ENCODE measurements at regions not wholly inside any gene's neighbourhood (a gene's known extent, or its start where the extent isn't known, plus 50 kb on each side); places are given as distances from the start of the nearest gene placed in this dataset.

DNA sequence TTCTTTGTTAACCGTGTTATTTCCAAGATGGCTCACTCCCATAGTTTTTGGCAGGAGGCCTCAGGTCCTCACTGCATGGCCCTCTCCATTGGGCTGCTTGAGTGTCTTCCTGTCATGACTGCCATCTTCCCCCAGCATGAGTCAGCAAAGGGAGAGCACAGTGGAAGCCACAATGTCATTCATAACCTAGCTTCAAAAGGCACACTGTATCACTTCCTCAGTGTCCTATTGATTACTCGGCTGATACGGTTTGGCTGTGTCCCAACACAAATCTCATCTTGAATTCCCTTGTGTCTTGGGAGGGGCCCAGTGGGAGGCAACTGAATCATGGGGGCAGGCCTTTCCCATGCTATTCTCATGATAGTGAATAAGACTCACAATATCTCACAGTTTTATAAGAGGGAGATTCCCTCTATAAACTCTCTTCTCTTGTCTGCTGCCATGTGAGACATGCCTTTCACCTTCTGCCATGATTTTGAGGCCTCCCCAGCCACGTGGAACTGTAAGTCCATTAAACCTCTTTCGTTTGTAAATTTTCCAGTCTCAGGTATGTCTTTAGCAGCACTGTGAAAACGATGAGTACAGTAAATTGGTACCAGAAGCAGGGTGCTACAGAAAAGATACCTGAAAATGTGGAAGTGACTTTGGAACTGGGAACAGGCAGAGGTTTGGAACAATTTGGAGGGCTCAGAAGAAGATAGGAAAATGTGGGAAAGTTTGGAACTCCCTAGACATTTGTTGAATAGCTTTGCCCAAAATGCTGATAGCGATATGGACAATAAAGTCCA, 106.5 kb downstream of the PRLHR start:
- Histone ChIP-seq H3K36me3 (ENCODE audit: control insufficient read depth in 4 of 4, insufficient read depth in 4 of 4, low read length in 4 of 4) (no peaks in the 10 kb centered on the region), H3K27me3 (ENCODE audit: control insufficient read depth in 3 of 3, insufficient read depth in 3 of 3, low read length in 2 of 3) (peaks cover 0 to 3% (median 0%) of the 10 kb centered on the region in 3 donors), H3K9me3 (ENCODE audit: control insufficient read depth in 4 of 4, insufficient read depth in 3 of 4, low read length in 3 of 4) (peaks cover 0 to 7% (median 0%) of the 10 kb centered on the region in 4 donors), H3K4me3 (no peak overlapping the region), H3K9ac (ENCODE audit: insufficient read depth in 1 of 2, low read length in 2 of 2) (no peak overlapping the region), H3K4me1 (ENCODE audit: control insufficient read depth in 5 of 5, insufficient read depth in 5 of 5, low read length in 5 of 5) (no peaks in the 10 kb centered on the region), H3K27ac (ENCODE audit: low read depth in 1 of 2, low read length in 1 of 2) (no peak overlapping the region)
- 73 to 79% methylated on average over 7 of the region's 7 CpGs for WGBS, 2 donors
- no peak for ATAC-seq (ENCODE audit: insufficient read depth, low FRiP score)
- DNase-seq = no peak
- TF ChIP-seq, protein P1, sequence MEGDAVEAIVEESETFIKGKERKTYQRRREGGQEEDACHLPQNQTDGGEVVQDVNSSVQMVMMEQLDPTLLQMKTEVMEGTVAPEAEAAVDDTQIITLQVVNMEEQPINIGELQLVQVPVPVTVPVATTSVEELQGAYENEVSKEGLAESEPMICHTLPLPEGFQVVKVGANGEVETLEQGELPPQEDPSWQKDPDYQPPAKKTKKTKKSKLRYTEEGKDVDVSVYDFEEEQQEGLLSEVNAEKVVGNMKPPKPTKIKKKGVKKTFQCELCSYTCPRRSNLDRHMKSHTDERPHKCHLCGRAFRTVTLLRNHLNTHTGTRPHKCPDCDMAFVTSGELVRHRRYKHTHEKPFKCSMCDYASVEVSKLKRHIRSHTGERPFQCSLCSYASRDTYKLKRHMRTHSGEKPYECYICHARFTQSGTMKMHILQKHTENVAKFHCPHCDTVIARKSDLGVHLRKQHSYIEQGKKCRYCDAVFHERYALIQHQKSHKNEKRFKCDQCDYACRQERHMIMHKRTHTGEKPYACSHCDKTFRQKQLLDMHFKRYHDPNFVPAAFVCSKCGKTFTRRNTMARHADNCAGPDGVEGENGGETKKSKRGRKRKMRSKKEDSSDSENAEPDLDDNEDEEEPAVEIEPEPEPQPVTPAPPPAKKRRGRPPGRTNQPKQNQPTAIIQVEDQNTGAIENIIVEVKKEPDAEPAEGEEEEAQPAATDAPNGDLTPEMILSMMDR (IDR thresholded peaks at IDR 0.05; ENCODE audit: control extremely low read depth, extremely low read depth) = no peak

DNA sequence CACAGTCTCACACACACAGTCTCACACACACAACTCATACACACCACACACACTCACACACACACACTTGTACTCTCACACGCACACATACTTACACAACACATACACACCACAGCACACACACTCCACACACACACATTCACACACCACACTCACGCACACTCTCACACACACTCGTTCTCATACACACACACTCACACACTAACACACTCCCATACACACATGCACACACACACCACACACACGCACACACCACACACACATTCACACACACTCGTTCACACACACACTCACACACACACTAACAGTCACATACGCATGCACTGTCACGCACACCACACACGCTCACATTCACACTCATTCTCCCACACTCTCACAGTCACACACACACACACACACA, 109.8 kb downstream of the PRLHR start:
- peaks cover 0 to 7% (median 0%) of the 10 kb centered on the region in 4 donors for H3K9me3 ChIP-seq (ENCODE audit: control insufficient read depth in 4 of 4, insufficient read depth in 3 of 4, low read length in 3 of 4)
- no peak overlapping the region for H3K27ac ChIP-seq (ENCODE audit: low read depth in 1 of 2, low read length in 1 of 2)
- H3K36me3 ChIP-seq (ENCODE audit: control insufficient read depth in 4 of 4, insufficient read depth in 4 of 4, low read length in 4 of 4) = no peaks in the 10 kb centered on the region
- 94 to 96% methylated on average over 8 of the region's 8 CpGs for WGBS, 2 donors
- ATAC-seq (ENCODE audit: insufficient read depth, low FRiP score) = no peak
- DNase-seq = no peak
- no peak overlapping the region for H3K9ac ChIP-seq (ENCODE audit: insufficient read depth in 1 of 2, low read length in 2 of 2)
- H3K4me1 ChIP-seq (ENCODE audit: control insufficient read depth in 5 of 5, insufficient read depth in 5 of 5, low read length in 5 of 5) = no peaks in the 10 kb centered on the region
- no peak overlapping the region for H3K4me3 ChIP-seq
- peaks cover 0 to 3% (median 0%) of the 10 kb centered on the region in 3 donors for H3K27me3 ChIP-seq (ENCODE audit: control insufficient read depth in 3 of 3, insufficient read depth in 3 of 3, low read length in 2 of 3)
- TF ChIP-seq, protein P1 (IDR thresholded peaks at IDR 0.05; ENCODE audit: control extremely low read depth, extremely low read depth) = no peak

DNA sequence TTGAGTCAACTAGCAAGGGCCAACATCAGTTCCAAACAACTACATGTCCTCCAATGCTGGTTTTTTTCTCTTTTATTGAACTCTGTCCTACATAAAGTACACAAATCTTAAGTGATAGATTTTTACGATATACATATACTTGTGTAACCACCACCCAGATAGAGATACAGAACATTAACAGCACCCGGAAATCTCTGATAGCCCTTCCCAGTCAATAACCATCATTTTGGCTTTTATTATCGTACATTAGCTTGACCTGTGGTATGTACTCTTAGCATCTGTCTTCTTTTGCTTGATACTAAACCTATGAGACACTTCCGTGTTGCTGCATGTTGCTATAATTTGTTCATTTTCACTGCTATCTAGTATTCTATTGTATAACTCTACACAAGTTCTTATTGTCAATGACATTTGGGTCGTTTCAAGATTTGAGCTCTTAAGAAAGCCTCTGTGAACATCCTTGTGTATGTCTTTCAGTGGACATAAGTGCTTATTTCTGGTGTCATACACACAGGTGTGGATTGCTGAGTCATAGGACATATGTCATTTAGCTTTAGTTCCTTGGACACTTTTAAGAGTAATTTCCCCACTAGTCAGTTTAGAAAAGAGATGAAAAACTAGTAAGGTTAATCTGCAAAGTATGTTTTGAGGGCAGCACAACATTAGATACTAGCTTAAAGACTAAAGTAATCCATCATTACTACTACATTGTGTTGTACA, 111.1 kb downstream of the PRLHR start:
- Histone ChIP-seq H3K4me1 (ENCODE audit: control insufficient read depth in 5 of 5, insufficient read depth in 5 of 5, low read length in 5 of 5) (no peaks in the 10 kb centered on the region), H3K9ac (ENCODE audit: insufficient read depth in 1 of 2, low read length in 2 of 2) (no peak overlapping the region), H3K27me3 (ENCODE audit: control insufficient read depth in 3 of 3, insufficient read depth in 3 of 3, low read length in 2 of 3) (peaks cover 0 to 3% (median 0%) of the 10 kb centered on the region in 3 donors), H3K27ac (ENCODE audit: low read depth in 1 of 2, low read length in 1 of 2) (no peak overlapping the region), H3K4me3 (no peak overlapping the region), H3K36me3 (ENCODE audit: control insufficient read depth in 4 of 4, insufficient read depth in 4 of 4, low read length in 4 of 4) (no peaks in the 10 kb centered on the region), H3K9me3 (ENCODE audit: control insufficient read depth in 4 of 4, insufficient read depth in 3 of 4, low read length in 3 of 4) (peaks cover 0 to 5% (median 0%) of the 10 kb centered on the region in 4 donors)
- ATAC-seq (ENCODE audit: insufficient read depth, low FRiP score) = no peak
- TF ChIP-seq, protein P1 (IDR thresholded peaks at IDR 0.05; ENCODE audit: control extremely low read depth, extremely low read depth) = no peak
- no peak for DNase-seq
- WGBS, 2 donors = 85 to 88% methylated on average over 5 of the region's 5 CpGs
